C4-2B (cell line): ENCODE measurements at regions not wholly inside any gene's neighbourhood (a gene's known extent, or its start where the extent isn't known, plus 50 kb on each side); places are given as distances from the start of the nearest gene placed in this dataset.

Experiments used
- CTCF ChIP-seq: fragments of 450-650 bp; conservative IDR thresholded peaks from 2 replicates; pipeline ENCODE4 v1.5.1; 2017; ENCODE audit warnings: mild to moderate bottlenecking
- ZFX ChIP-seq: fragments of 450-650 bp; IDR thresholded peaks from 2 replicates; pipeline ENCODE4 v1.6.1; 2017

GRCh38 chr4:32189788-32190187, 1469.6 kb downstream of the PCDH7 start:
- TF ChIP-seq CTCF = no peak
- TF ChIP-seq ZFX = no peak
